Liver (tissue), 3 donors: ENCODE measurements at regions not wholly inside any gene's neighbourhood (a gene's known extent, or its start where the extent isn't known, plus 50 kb on each side); places are given as distances from the start of the nearest gene placed in this dataset.

ENCODE experiments used
- EGR1 ChIP-seq, 2 donors: IDR thresholded peaks; 2 replicates each; pipeline ENCODE4 v1.6.1; 2016 to 2018; ENCODE audit warnings: antibody characterized with exemption in 2 of 2, low read depth in 2 of 2
- FOXA1 ChIP-seq: IDR thresholded peaks from 2 replicates; pipeline ENCODE4 v1.6.1; 2016; ENCODE audit warnings: antibody characterized with exemption
- GABPA ChIP-seq, 2 donors: IDR thresholded peaks in 1 of 2; conservative IDR thresholded peaks in 1 of 2; 2 replicates each; pipeline ENCODE4 v1.6.1; 2016; ENCODE audit warnings: antibody characterized with exemption in 2 of 2, mild to moderate bottlenecking in 1 of 2, moderate library complexity in 1 of 2
- JUND ChIP-seq, 2 donors: IDR thresholded peaks; 2 replicates each; pipeline ENCODE4 v1.6.1; 2016; ENCODE audit warnings: antibody characterized with exemption in 2 of 2
- NR2F2 ChIP-seq: IDR thresholded peaks from 2 replicates; pipeline ENCODE4 v1.6.1; 2016; ENCODE audit warnings: antibody characterized with exemption
- RAD21 ChIP-seq, 2 donors: IDR thresholded peaks; 2 replicates each; pipeline ENCODE4 v1.6.1; 2016; ENCODE audit warnings: antibody characterized with exemption in 2 of 2, mild to moderate bottlenecking in 2 of 2
- RXRA ChIP-seq, 2 donors: IDR thresholded peaks; 2 replicates each; pipeline ENCODE4 v1.6.1; 2017 to 2018; ENCODE audit warnings: antibody characterized with exemption in 2 of 2, mild to moderate bottlenecking in 1 of 2
- SP1 ChIP-seq: IDR thresholded peaks from 2 replicates; pipeline ENCODE4 v1.6.1; 2018; ENCODE audit warnings: antibody characterized with exemption, mild to moderate bottlenecking
- TAF1 ChIP-seq: conservative IDR thresholded peaks from 2 replicates; pipeline ENCODE4 v1.6.1; 2016; ENCODE audit warnings: antibody characterized with exemption, mild to moderate bottlenecking
- YY1 ChIP-seq: IDR thresholded peaks from 2 replicates; pipeline ENCODE4 v1.6.1; 2016; ENCODE audit warnings: antibody characterized with exemption, mild to moderate bottlenecking
- TF ChIP-seq, protein P1 (sequence below): fragments of 150-350 bp; IDR thresholded peaks from 2 replicates; pipeline ENCODE4 v1.5.1; 2017; ENCODE audit warnings: improper control_type of control experiment, low read depth, low read length; ENCODE audit not compliant: missing input control
- TF ChIP-seq, protein P2 (sequence below): IDR thresholded peaks from 2 replicates; pipeline ENCODE4 v1.6.1; 2016; ENCODE audit warnings: antibody characterized with exemption
- TF ChIP-seq, protein P3 (sequence below): IDR thresholded peaks from 2 replicates; pipeline ENCODE4 v1.6.1; 2016; ENCODE audit warnings: antibody characterized with exemption
- TF ChIP-seq, protein P4 (sequence below): IDR thresholded peaks from 2 replicates; pipeline ENCODE4 v1.6.1; 2016; ENCODE audit warnings: antibody characterized with exemption, mild to moderate bottlenecking
- donor health status: healthy.
- donor health status: healthy.

DNA sequence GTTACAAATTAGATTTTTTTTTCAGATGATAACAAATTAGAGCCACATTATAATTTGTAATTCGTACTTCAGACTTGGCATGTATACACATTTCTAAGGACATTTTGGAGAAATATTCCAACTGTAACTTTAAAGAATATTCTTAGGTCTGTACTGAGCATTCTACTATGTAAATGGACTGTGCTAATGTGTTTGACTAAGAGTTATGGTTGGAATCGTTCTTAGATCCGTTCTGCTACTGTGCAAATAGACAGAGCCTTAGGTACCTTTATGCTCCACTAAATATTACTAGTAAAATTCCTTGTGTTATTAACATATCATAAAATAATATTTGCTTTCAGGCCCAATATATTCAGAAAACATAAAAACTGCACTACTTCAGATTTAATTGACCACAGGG, 1180.0 kb upstream of the TENM3 start:
- TF ChIP-seq, protein P1, sequence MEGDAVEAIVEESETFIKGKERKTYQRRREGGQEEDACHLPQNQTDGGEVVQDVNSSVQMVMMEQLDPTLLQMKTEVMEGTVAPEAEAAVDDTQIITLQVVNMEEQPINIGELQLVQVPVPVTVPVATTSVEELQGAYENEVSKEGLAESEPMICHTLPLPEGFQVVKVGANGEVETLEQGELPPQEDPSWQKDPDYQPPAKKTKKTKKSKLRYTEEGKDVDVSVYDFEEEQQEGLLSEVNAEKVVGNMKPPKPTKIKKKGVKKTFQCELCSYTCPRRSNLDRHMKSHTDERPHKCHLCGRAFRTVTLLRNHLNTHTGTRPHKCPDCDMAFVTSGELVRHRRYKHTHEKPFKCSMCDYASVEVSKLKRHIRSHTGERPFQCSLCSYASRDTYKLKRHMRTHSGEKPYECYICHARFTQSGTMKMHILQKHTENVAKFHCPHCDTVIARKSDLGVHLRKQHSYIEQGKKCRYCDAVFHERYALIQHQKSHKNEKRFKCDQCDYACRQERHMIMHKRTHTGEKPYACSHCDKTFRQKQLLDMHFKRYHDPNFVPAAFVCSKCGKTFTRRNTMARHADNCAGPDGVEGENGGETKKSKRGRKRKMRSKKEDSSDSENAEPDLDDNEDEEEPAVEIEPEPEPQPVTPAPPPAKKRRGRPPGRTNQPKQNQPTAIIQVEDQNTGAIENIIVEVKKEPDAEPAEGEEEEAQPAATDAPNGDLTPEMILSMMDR, result no peak
- no peak for TF ChIP-seq RAD21 (IDR thresholded peaks at IDR 0.05)
- no peak for TF ChIP-seq JUND (IDR thresholded peaks at IDR 0.05)
- TF ChIP-seq, protein P2, sequence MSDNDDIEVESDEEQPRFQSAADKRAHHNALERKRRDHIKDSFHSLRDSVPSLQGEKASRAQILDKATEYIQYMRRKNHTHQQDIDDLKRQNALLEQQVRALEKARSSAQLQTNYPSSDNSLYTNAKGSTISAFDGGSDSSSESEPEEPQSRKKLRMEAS, result no peak
- TF ChIP-seq SP1, result no peak
- no peak for TF ChIP-seq RXRA (IDR thresholded peaks at IDR 0.05)
- no peak for TF ChIP-seq EGR1 (IDR thresholded peaks at IDR 0.05; ENCODE audit: low read depth in 2 of 2)
- no peak for TF ChIP-seq GABPA (IDR thresholded peaks at IDR 0.05 in 1 of 2, conservative IDR thresholded peaks at IDR 0.05 in 1 of 2)
- TF ChIP-seq TAF1, result no peak
- TF ChIP-seq, protein P3, sequence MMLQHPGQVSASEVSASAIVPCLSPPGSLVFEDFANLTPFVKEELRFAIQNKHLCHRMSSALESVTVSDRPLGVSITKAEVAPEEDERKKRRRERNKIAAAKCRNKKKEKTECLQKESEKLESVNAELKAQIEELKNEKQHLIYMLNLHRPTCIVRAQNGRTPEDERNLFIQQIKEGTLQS, result no peak
- TF ChIP-seq NR2F2, result no peak
- TF ChIP-seq, protein P4, sequence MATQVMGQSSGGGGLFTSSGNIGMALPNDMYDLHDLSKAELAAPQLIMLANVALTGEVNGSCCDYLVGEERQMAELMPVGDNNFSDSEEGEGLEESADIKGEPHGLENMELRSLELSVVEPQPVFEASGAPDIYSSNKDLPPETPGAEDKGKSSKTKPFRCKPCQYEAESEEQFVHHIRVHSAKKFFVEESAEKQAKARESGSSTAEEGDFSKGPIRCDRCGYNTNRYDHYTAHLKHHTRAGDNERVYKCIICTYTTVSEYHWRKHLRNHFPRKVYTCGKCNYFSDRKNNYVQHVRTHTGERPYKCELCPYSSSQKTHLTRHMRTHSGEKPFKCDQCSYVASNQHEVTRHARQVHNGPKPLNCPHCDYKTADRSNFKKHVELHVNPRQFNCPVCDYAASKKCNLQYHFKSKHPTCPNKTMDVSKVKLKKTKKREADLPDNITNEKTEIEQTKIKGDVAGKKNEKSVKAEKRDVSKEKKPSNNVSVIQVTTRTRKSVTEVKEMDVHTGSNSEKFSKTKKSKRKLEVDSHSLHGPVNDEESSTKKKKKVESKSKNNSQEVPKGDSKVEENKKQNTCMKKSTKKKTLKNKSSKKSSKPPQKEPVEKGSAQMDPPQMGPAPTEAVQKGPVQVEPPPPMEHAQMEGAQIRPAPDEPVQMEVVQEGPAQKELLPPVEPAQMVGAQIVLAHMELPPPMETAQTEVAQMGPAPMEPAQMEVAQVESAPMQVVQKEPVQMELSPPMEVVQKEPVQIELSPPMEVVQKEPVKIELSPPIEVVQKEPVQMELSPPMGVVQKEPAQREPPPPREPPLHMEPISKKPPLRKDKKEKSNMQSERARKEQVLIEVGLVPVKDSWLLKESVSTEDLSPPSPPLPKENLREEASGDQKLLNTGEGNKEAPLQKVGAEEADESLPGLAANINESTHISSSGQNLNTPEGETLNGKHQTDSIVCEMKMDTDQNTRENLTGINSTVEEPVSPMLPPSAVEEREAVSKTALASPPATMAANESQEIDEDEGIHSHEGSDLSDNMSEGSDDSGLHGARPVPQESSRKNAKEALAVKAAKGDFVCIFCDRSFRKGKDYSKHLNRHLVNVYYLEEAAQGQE, result no peak
- TF ChIP-seq FOXA1, result no peak
- no peak for TF ChIP-seq YY1
